OCI-LY7 (cell line): ENCODE measurements at regions not wholly inside any gene's neighbourhood (a gene's known extent, or its start where the extent isn't known, plus 50 kb on each side); places are given as distances from the start of the nearest gene placed in this dataset.

Experiments
- BruUV-seq: library from RNA; stranded (reverse); fragments of 400-500 nt; replicated peaks from 2 replicates; lab custom pipeline; 2021; lab: Mats Ljungman, UMichigan
- CTCF ChIA-PET: fragments of 300-600 bp; sonication (Branson Sonifier 250); formaldehyde crosslinking; loops from one replicate; lab custom pipeline; 2022; ENCODE audit warnings: antibody characterized with exemption; ENCODE audit not compliant: unreplicated experiment; lab: Charles Lee
- POLR2A ChIA-PET: fragments of 300-600 bp; sonication (Branson Sonifier 250); formaldehyde crosslinking; loops from one replicate; lab custom pipeline; 2022; ENCODE audit warnings: antibody characterized with exemption; lab: Charles Lee
- DNase-seq: peaks from one replicate; pipeline ENCODE4 v3.0.0-alpha.2; 2015; ENCODE audit warnings: low spot score
- H2AFZ ChIP-seq: fragments of 200-600 bp; sonication (generic), shearing (Covaris generic); 2 replicates; pipeline ENCODE4 v1.6.1; 2014; ENCODE audit warnings: mild to moderate bottlenecking, antibody characterized with exemption, low read length, moderate library complexity
- H3K27ac ChIP-seq: fragments of 200-600 bp; sonication (generic); 2 replicates; pipeline ENCODE4 v1.5.1; 2014; ENCODE audit warnings: mixed run types, low read depth, mild to moderate bottlenecking, moderate library complexity, low read length, inconsistent platforms; ENCODE audit not compliant: poor library complexity, severe bottlenecking
- H3K36me3 ChIP-seq: fragments of 200-600 bp; sonication (generic); 2 replicates; pipeline ENCODE4 v1.6.1; 2014; ENCODE audit warnings: mild to moderate bottlenecking, antibody characterized with exemption, low read length, moderate library complexity, mixed read lengths; ENCODE audit not compliant: insufficient read depth
- H3K4me1 ChIP-seq: fragments of 200-600 bp; sonication (generic); 2 replicates; pipeline ENCODE4 v1.5.1; 2014; ENCODE audit warnings: mild to moderate bottlenecking, low read length; ENCODE audit not compliant: insufficient read depth, poor library complexity, severe bottlenecking
- H3K4me2 ChIP-seq: fragments of 200-600 bp; sonication (generic); 2 replicates; pipeline ENCODE4 v1.6.1; 2014; ENCODE audit warnings: mild to moderate bottlenecking, low read length
- H3K4me3 ChIP-seq: fragments of 200-600 bp; sonication (generic); 2 replicates; pipeline ENCODE4 v1.5.1; 2014; ENCODE audit warnings: mild to moderate bottlenecking, low read depth, low read length; ENCODE audit not compliant: poor library complexity, severe bottlenecking
- H3K79me2 ChIP-seq: fragments of 200-600 bp; sonication (generic); 2 replicates; pipeline ENCODE4 v1.6.1; 2016; ENCODE audit warnings: low read depth, mild to moderate bottlenecking, low read length, moderate library complexity, mixed read lengths; ENCODE audit not compliant: insufficient read depth
- H3K9me2 ChIP-seq: fragments of 200-600 bp; sonication (generic); 2 replicates; pipeline ENCODE4 v1.6.1; 2016; ENCODE audit warnings: mild to moderate bottlenecking, low read length, mixed read lengths; ENCODE audit not compliant: insufficient read depth
- H3K9me3 ChIP-seq: fragments of 200-600 bp; sonication (generic); 2 replicates; pipeline ENCODE4 v1.6.1; 2014; ENCODE audit warnings: mild to moderate bottlenecking, mixed run types, low read length, mixed read lengths
- H4K20me1 ChIP-seq: fragments of 200-600 bp; sonication (generic); 2 replicates; pipeline ENCODE4 v1.6.1; 2014; ENCODE audit warnings: mild to moderate bottlenecking, antibody characterized with exemption, low read length, moderate library complexity, mixed read lengths; ENCODE audit not compliant: insufficient read depth
- EZH2phosphoT487 ChIP-seq: fragments of 200-600 bp; sonication (generic); IDR thresholded peaks from 2 replicates; pipeline ENCODE4 v1.6.1; 2018; ENCODE audit warnings: low read depth, borderline replicate concordance, mild to moderate bottlenecking, mixed run types, antibody characterized with exemption, low read length, moderate library complexity, mixed read lengths
- intact Hi-C: fragments of 100-400 bp; cut with micrococcal nuclease; formaldehyde crosslinking; loops from one replicate; pipeline ENCODE4 v1.10.0; 2022; ENCODE audit not compliant: unreplicated experiment
- TF ChIP-seq, protein P1 (sequence below): fragments of 200-600 bp; sonication (generic); conservative IDR thresholded peaks from 2 replicates; pipeline ENCODE4 v1.5.1; 2014; ENCODE audit warnings: mild to moderate bottlenecking, antibody characterized with exemption, low read length, moderate library complexity, mixed read lengths

DNA sequence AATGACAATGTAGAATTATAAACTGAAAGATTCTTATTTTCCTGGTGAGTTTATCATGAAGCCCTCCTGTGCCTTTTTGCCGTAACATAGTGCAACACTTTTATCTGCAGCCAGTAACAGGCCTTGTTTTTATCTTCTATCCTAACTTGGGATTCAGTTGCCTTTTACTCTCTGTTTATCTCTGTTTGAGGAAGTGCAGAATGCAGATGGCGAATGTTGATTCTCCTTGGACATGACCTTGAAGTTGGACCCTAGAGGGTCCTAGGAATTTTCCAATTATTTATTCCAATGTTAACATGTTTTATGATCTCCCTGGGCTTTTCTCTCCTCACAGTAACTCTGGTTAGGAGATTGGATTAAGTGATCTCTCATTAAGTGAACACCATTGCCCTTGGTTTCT is 165.0 kb downstream of the FMR1NB start:
- Histone ChIP-seq H3K9me2 (no peaks in the 10 kb centered on the region), H3K27ac (no peak overlapping the region), H3K9me3 (no peaks in the 10 kb centered on the region), H3K79me2 (no peaks in the 10 kb centered on the region), H4K20me1 (no peaks in the 10 kb centered on the region), H3K36me3 (no peaks in the 10 kb centered on the region), H3K4me1 (no peaks in the 10 kb centered on the region), H3K4me3 (no peak overlapping the region), H2AFZ (no peak overlapping the region), H3K4me2 (no peak overlapping the region)
- intact Hi-C loops = no loop called here
- CTCF ChIA-PET = no interaction called here
- POLR2A ChIA-PET = no interaction called here
- TF ChIP-seq EZH2phosphoT487 = no peak
- TF ChIP-seq, protein P1, sequence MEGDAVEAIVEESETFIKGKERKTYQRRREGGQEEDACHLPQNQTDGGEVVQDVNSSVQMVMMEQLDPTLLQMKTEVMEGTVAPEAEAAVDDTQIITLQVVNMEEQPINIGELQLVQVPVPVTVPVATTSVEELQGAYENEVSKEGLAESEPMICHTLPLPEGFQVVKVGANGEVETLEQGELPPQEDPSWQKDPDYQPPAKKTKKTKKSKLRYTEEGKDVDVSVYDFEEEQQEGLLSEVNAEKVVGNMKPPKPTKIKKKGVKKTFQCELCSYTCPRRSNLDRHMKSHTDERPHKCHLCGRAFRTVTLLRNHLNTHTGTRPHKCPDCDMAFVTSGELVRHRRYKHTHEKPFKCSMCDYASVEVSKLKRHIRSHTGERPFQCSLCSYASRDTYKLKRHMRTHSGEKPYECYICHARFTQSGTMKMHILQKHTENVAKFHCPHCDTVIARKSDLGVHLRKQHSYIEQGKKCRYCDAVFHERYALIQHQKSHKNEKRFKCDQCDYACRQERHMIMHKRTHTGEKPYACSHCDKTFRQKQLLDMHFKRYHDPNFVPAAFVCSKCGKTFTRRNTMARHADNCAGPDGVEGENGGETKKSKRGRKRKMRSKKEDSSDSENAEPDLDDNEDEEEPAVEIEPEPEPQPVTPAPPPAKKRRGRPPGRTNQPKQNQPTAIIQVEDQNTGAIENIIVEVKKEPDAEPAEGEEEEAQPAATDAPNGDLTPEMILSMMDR = no peak
- no peak for DNase-seq
- no TSS peak for BruUV-seq

DNA sequence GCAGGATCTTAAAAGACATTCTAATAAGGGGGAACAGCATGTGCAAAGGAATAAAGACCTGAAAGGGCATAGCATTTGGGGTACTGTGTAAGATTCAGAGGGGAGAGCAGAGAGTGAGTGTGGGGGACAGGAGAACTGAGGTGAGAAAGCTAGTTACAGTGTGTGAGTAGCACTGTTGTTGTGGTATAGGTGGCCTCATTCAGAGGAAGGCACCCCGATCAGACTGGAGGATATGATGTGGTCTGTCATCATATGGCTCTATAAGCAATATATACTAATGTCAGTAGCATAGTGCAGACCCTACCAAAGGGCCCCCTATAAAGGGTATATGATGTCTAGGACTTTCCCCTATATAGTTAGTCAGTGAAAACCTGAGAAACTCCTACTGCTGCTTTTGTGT is 175.8 kb downstream of the FMR1NB start:
- Histone ChIP-seq H3K4me1 (no peaks in the 10 kb centered on the region), H3K36me3 (no peaks in the 10 kb centered on the region), H3K27ac (no peak overlapping the region), H2AFZ (no peak overlapping the region), H3K9me3 (no peaks in the 10 kb centered on the region), H3K79me2 (no peaks in the 10 kb centered on the region), H3K4me3 (no peak overlapping the region), H4K20me1 (no peaks in the 10 kb centered on the region), H3K4me2 (no peak overlapping the region), H3K9me2 (no peaks in the 10 kb centered on the region)
- POLR2A ChIA-PET = no interaction called here
- DNase-seq = no peak
- CTCF ChIA-PET = no interaction called here
- no TSS peak for BruUV-seq
- intact Hi-C loops = no loop called here
- TF ChIP-seq EZH2phosphoT487 = no peak
- TF ChIP-seq, protein P1 = no peak

DNA sequence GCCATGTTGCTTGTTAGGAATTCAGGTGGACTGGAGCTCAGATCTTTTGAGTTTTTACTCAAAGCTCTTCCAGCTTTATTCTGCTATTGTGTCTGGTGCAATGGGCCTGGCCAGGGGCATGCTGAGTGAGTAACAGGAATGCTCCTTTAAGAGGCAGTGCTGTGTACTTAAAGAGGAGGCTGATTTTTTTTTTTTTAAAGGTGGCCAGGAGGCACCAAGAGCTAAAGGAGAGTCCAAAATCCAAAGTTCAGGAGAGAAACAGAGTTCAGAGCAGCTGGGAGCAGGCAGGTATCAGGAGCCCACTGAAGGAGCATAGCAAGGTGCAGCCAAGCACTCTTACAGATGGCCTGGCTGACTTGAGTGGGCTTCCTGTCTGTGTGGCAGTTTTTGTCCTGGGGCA is 178.7 kb downstream of the FMR1NB start:
- H3K4me2 ChIP-seq = no peak overlapping the region
- no peaks in the 10 kb centered on the region for H3K9me3 ChIP-seq
- no peak overlapping the region for H3K27ac ChIP-seq
- no peaks in the 10 kb centered on the region for H3K36me3 ChIP-seq
- no peak for DNase-seq
- BruUV-seq = no TSS peak
- H3K9me2 ChIP-seq = no peaks in the 10 kb centered on the region
- H3K4me3 ChIP-seq = no peak overlapping the region
- intact Hi-C loops = no loop called here
- ChIA-PET CTCF (no interaction called here), POLR2A (no interaction called here)
- no peaks in the 10 kb centered on the region for H3K4me1 ChIP-seq
- H3K79me2 ChIP-seq = no peaks in the 10 kb centered on the region
- TF ChIP-seq, protein P1 = no peak
- no peak for TF ChIP-seq EZH2phosphoT487
- no peaks in the 10 kb centered on the region for H4K20me1 ChIP-seq
- no peak overlapping the region for H2AFZ ChIP-seq
